ENCODE measurements at regions not wholly inside any gene's neighbourhood (a gene's known extent, or its start where the extent isn't known, plus 50 kb on each side); places are given as distances from the start of the nearest gene placed in this dataset.

DNA sequence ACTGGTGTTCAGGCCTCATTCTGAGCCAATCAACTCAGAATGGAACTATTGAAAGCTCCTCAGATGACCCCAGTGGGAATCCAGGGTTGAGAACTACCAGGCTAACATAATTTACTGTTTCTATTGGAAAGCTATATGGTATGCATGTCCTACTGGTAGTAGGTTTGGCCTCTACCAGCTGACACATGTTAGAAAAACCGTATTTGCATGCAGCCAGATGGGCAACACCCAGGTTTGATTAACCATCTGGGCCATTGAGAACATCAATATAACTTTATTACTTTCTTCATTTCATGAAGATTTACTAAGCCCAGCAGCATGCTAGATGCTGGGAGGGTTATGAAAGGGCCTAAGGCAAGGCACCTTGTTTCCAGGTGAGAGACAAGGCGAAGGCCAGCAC is 181.4 kb upstream of the PARP11 start:
- no peaks in the 10 kb centered on the region for H3K9me2 ChIP-seq (ENCODE audit: insufficient read depth, low read length)
- H2AFZ ChIP-seq (ENCODE audit: low read length) = no peak overlapping the region
- H4K20me1 ChIP-seq (ENCODE audit: insufficient read depth, low read length) = no peaks in the 10 kb centered on the region
- BruUV-seq (replicated peaks) = no TSS peak
- H3K9me3 ChIP-seq (ENCODE audit: low read length) = no peaks in the 10 kb centered on the region
- DNase-seq (ENCODE audit: low spot score) = no peak
- CTCF ChIA-PET (ENCODE audit: unreplicated experiment) = no interaction called here
- no peaks in the 10 kb centered on the region for H3K36me3 ChIP-seq (ENCODE audit: insufficient read depth, low read length)
- H3K4me3 ChIP-seq (ENCODE audit: low read depth, low read length, poor library complexity, severe bottlenecking) = no peak overlapping the region
- no peaks in the 10 kb centered on the region for H3K4me1 ChIP-seq (ENCODE audit: insufficient read depth, low read length, poor library complexity, severe bottlenecking)
- H3K4me2 ChIP-seq (ENCODE audit: low read length) = no peak overlapping the region
- H3K79me2 ChIP-seq (ENCODE audit: insufficient read depth, low read depth, low read length) = no peaks in the 10 kb centered on the region
- intact Hi-C loops (cut with micrococcal nuclease; ENCODE audit: unreplicated experiment) = no loop called here
- TF ChIP-seq EZH2phosphoT487 (IDR thresholded peaks at IDR 0.05; ENCODE audit: borderline replicate concordance, low read depth, low read length) = no peak
- TF ChIP-seq, protein P1, sequence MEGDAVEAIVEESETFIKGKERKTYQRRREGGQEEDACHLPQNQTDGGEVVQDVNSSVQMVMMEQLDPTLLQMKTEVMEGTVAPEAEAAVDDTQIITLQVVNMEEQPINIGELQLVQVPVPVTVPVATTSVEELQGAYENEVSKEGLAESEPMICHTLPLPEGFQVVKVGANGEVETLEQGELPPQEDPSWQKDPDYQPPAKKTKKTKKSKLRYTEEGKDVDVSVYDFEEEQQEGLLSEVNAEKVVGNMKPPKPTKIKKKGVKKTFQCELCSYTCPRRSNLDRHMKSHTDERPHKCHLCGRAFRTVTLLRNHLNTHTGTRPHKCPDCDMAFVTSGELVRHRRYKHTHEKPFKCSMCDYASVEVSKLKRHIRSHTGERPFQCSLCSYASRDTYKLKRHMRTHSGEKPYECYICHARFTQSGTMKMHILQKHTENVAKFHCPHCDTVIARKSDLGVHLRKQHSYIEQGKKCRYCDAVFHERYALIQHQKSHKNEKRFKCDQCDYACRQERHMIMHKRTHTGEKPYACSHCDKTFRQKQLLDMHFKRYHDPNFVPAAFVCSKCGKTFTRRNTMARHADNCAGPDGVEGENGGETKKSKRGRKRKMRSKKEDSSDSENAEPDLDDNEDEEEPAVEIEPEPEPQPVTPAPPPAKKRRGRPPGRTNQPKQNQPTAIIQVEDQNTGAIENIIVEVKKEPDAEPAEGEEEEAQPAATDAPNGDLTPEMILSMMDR (conservative IDR thresholded peaks at IDR 0.05; ENCODE audit: low read length) = no peak
- POLR2A ChIA-PET = interaction anchor here (0.6 kb wide), 1 partner anchor 110 kb away, joined by 3 read pairs; no protein-coding TSS in a partner anchor
- no peak overlapping the region for H3K27ac ChIP-seq (ENCODE audit: low read depth, low read length, poor library complexity, severe bottlenecking)

DNA sequence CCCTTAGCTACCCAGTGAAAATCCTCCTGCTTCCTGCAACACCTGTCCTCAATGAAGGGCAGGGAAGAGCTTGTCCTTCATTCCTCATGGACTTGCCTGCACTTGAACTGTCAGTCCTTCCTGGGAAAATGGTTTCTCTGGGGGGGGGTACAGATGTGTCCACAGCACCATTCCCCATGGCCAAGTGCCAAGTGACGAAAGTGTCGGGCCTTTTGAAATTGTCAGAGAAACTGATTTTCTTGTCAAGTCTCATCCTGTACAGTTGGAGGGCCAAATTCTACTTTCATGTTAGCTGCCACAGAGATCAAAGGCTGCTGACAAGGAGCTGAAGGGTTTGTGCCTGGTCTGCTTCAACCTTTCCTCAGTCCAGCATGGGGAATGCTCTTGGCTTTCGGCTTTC is 179.5 kb upstream of the PARP11 start:
- Histone ChIP-seq H2AFZ (ENCODE audit: low read length) (no peak overlapping the region), H3K79me2 (ENCODE audit: insufficient read depth, low read depth, low read length) (no peaks in the 10 kb centered on the region), H3K4me1 (ENCODE audit: insufficient read depth, low read length, poor library complexity, severe bottlenecking) (no peaks in the 10 kb centered on the region), H3K9me2 (ENCODE audit: insufficient read depth, low read length) (no peaks in the 10 kb centered on the region), H3K36me3 (ENCODE audit: insufficient read depth, low read length) (no peaks in the 10 kb centered on the region), H3K4me3 (ENCODE audit: low read depth, low read length, poor library complexity, severe bottlenecking) (no peak overlapping the region), H3K9me3 (ENCODE audit: low read length) (no peaks in the 10 kb centered on the region), H3K4me2 (ENCODE audit: low read length) (no peak overlapping the region), H3K27ac (ENCODE audit: low read depth, low read length, poor library complexity, severe bottlenecking) (no peak overlapping the region), H4K20me1 (ENCODE audit: insufficient read depth, low read length) (no peaks in the 10 kb centered on the region)
- TF ChIP-seq EZH2phosphoT487 (IDR thresholded peaks at IDR 0.05; ENCODE audit: borderline replicate concordance, low read depth, low read length) = no peak
- TF ChIP-seq, protein P1 (conservative IDR thresholded peaks at IDR 0.05; ENCODE audit: low read length) = no peak
- CTCF ChIA-PET (ENCODE audit: unreplicated experiment) = no interaction called here
- intact Hi-C loops (cut with micrococcal nuclease; ENCODE audit: unreplicated experiment) = no loop called here
- no TSS peak for BruUV-seq (replicated peaks)
- no peak for DNase-seq (ENCODE audit: low spot score)
- POLR2A ChIA-PET = interaction anchor here (0.8 kb wide), 1 partner anchor 9 kb away, joined by 3 read pairs; no protein-coding TSS in a partner anchor

DNA sequence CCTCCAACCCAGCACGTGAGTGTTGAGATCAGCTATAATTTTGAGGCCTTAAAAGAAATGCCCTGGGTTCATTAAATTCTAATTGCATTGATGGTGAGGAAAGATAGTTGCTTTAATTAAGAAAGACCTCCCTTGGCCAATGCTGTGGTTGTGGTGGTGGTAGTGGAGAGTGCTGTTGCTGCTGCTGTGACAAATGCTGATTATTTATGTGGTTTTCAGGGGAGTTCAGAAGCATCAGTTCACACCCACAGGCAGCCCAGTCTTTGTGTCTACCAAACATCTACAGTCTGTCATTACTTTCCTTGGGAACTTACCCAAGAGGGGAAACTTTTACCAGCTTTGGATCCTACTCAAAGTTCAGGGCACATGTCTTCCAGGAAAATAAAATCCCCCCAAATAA is 178.4 kb upstream of the PARP11 start:
- H3K27ac ChIP-seq (ENCODE audit: low read depth, low read length, poor library complexity, severe bottlenecking) = no peak overlapping the region
- H3K9me3 ChIP-seq (ENCODE audit: low read length) = no peaks in the 10 kb centered on the region
- POLR2A ChIA-PET = no interaction called here
- H3K36me3 ChIP-seq (ENCODE audit: insufficient read depth, low read length) = no peaks in the 10 kb centered on the region
- TF ChIP-seq, protein P1 (conservative IDR thresholded peaks at IDR 0.05; ENCODE audit: low read length) = no peak
- TF ChIP-seq EZH2phosphoT487 (IDR thresholded peaks at IDR 0.05; ENCODE audit: borderline replicate concordance, low read depth, low read length) = no peak
- no peaks in the 10 kb centered on the region for H3K9me2 ChIP-seq (ENCODE audit: insufficient read depth, low read length)
- DNase-seq (ENCODE audit: low spot score) = no peak
- no peak overlapping the region for H3K4me2 ChIP-seq (ENCODE audit: low read length)
- BruUV-seq (replicated peaks) = no TSS peak
- no peaks in the 10 kb centered on the region for H3K4me1 ChIP-seq (ENCODE audit: insufficient read depth, low read length, poor library complexity, severe bottlenecking)
- H2AFZ ChIP-seq (ENCODE audit: low read length) = no peak overlapping the region
- H3K4me3 ChIP-seq (ENCODE audit: low read depth, low read length, poor library complexity, severe bottlenecking) = no peak overlapping the region
- intact Hi-C loops (cut with micrococcal nuclease; ENCODE audit: unreplicated experiment) = no loop called here
- H4K20me1 ChIP-seq (ENCODE audit: insufficient read depth, low read length) = no peaks in the 10 kb centered on the region
- H3K79me2 ChIP-seq (ENCODE audit: insufficient read depth, low read depth, low read length) = no peaks in the 10 kb centered on the region
- CTCF ChIA-PET (ENCODE audit: unreplicated experiment) = no interaction called here
